HG03066 (cell line): ENCODE measurements at regions not wholly inside any gene's neighbourhood (a gene's known extent, or its start where the extent isn't known, plus 50 kb on each side); places are given as distances from the start of the nearest gene placed in this dataset.
A peak's percentile ranks its signal among the peaks of the same experiment; 100 is the strongest.
"Not testable (repeated sequence)": the region's sequence is repeated elsewhere in the genome, so short reads cannot be mapped to it uniquely, and the experiment has no call there.

ENCODE experiments used
- ATAC-seq: cut with Tn5 transposase; IDR thresholded peaks from one replicate; pipeline ENCODE4 v1.9.1; 2021; ENCODE audit warnings: low read depth; ENCODE audit not compliant: unreplicated experiment

- ATAC-seq, result no peak
Measured at GRCh38 chr4:144362366-144362765, 221.8 kb upstream of the GYPA start.

- ATAC-seq, result no peak
Measured at GRCh38 chr4:144363890-144364289, 223.4 kb upstream of the GYPA start.

- no peak for ATAC-seq
Measured at GRCh38 chr4:144366425-144366824, 225.9 kb upstream of the GYPA start.

- no peak for ATAC-seq
Measured at GRCh38 chr4:144371485-144371884, 231.0 kb upstream of the GYPA start.

- ATAC-seq, result peak; percentile 69
Measured at GRCh38 chr4:144374065-144374464, 233.5 kb upstream of the GYPA start.

DNA sequence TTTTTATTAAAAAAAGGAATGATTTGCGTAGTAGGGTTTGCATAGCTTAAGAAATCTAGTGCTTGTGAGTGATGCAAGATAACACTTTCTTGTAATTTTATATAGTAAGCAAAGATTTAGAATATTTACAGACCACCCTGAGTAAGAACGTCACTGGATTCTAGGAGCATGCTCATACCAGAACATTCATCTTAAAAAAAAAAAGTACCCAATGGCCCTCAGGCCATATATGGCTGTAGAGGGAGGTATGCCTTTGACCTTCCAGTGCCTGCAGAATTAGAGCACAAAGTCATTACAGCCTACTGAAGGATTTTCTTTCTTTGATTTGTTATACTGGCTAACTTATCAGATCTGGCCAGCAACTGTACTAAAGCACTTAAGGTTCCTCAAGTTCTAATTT lies 236.3 kb upstream of the GYPA start:
- no peak for ATAC-seq

DNA sequence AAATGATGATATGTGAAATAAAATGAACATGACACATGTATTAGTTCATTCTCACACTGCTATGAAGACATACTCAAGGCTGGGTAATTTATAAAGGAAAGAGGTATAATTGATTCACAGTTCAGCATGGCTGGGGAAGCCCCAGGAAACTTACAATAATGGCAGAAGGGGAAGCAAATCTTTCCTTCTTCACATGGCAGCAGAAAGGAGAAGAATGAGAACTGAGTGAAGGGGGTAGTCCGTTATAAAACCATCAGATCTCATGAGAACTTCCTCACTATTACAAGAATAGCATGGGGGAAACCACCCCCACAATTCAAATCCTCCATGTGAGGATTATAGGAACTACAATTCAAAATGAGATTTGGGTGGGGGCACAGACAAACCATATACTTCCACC lies 243.9 kb upstream of the GYPA start:
- ATAC-seq, result no peak

DNA sequence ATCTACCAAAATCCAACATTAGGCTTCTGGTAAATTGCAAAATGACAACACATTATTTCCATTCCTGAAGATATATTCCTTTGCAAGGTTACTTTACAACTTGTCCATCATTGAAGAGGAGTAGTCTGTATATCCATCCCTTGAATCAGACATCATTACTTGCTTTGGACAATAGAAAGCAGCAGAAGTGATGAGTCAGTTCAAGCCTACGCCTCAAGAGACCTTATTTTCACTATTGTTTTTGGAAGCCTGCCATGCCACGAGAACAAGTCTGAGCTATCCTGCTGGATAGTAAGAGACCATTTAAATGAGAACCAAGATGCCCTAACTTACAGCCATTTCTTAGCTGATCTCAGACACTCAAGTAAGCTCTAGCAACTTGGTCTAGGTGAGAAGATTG lies 246.0 kb upstream of the HHIP start:
- peak; percentile 77 for ATAC-seq

- no peak for ATAC-seq
Measured at GRCh38 chr4:144402176-144402575, 243.8 kb upstream of the HHIP start.

GRCh38 chr4:144402999-144403398 lies 243.0 kb upstream of the HHIP start:
- ATAC-seq, result no peak

DNA sequence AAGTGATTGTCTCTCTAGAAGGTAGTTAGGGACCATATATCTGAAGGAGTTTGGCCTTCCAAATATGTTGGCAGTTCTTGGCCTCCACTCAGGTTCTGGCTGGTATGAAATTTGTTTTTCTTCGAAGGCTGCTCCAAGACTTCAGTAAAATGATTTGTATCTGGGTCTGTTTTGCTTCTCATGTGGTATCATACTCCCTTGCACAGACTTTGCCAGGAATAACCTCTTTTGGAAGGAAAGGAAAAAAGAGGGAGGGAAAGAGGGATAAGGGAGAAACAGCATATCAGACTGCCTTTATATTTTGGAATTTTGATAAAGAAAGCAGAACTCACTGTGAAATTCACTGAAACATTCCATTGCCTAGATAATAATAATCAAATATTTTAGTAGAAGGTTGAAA lies 242.1 kb upstream of the HHIP start:
- ATAC-seq, result no peak

- ATAC-seq, result no peak
Measured at GRCh38 chr4:144409525-144409924, 236.4 kb upstream of the HHIP start.

- no peak for ATAC-seq
Measured at GRCh38 chr4:144410230-144410783, 235.6 kb upstream of the HHIP start.

DNA sequence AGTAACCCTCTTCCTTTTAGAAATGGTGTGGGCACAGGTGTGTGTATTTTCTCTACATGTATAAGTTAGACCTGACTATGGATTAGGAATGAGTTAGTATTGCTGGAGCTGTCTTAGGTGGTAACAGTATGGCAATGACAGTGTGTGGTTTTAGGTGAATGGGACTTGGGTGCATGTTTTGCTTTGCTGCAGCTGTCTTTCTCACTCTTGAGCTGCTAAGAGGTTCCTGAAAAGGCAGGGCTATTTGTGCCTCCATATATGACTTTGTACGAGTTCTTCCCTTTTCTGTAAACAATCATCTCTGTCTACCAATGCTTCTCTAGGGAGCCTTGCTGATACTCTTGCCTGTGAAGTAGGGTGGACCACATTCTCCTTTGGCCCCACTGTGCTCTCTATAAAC lies 234.8 kb upstream of the HHIP start:
- no peak for ATAC-seq

GRCh38 chr4:144411700-144412099 lies 234.3 kb upstream of the HHIP start:
- ATAC-seq, result peak; percentile 56

DNA sequence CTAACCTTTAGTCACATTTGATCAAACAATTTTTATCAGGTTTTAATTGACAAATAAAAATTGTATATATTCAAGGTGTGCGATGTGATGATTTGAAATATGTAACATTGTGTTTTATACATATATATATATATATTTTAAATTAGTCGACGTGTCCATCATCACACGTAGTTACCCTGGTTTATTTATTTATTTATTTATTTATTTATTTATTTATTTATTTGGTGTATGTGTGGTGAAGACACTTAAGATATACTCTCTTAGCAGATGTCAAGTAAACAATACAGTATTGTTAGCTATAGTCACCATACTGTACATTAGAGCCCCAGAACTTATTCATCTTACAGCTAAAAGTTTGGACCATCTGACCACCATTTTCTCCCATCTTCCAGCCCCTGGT lies 224.9 kb upstream of the HHIP start:
- ATAC-seq, result no peak

- no peak for ATAC-seq
Measured at GRCh38 chr4:144421839-144422565, 224.0 kb upstream of the HHIP start.

DNA sequence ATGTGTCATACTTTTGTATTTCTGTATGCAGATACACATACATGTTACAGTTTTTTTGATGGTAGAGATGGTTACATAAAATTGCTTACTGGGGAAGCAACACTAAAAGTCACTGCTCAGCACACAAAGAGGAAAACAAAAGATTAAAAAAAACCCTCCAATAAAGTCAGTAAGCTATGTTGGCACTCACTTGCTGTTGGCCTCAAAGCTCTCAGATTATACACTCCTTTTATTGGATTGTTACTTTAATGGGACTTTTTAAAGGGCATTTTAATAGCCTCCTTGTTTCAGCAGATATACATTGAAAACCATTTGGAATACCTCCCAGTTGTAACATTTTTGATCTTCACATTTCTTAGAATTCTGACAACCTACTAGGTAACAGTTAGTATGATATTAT lies 222.0 kb upstream of the HHIP start:
- ATAC-seq, result no peak

DNA sequence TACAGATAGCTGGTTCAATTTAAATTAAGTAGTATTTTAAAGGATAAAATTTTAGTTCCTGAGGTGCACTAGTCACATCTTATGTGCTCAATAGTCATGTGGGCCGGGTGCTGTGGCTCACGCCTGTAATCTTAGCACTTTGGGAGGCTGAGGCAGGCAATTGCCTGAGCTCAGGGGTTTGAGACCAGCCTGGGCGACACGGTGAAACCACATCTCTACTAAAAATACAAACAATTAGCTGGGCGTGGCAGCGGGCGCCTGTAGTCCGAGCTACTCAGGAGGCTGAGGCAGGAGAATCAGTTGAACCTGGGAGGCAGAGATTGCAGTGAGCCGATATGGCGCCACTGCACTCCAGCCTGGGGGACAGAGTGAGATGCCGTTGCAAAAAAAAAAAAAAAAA lies 219.9 kb upstream of the HHIP start:
- not testable (repeated sequence) for ATAC-seq

- ATAC-seq, result no peak
Measured at GRCh38 chr4:144442713-144443112, 203.2 kb upstream of the HHIP start.

- no peak for ATAC-seq
Measured at GRCh38 chr4:144449611-144450010, 196.3 kb upstream of the HHIP start.

GRCh38 chr4:144450526-144450925 lies 195.4 kb upstream of the HHIP start:
- ATAC-seq, result no peak
